ENCODE measurements at regions not wholly inside any gene's neighbourhood (a gene's known extent, or its start where the extent isn't known, plus 50 kb on each side); places are given as distances from the start of the nearest gene placed in this dataset.

DNA sequence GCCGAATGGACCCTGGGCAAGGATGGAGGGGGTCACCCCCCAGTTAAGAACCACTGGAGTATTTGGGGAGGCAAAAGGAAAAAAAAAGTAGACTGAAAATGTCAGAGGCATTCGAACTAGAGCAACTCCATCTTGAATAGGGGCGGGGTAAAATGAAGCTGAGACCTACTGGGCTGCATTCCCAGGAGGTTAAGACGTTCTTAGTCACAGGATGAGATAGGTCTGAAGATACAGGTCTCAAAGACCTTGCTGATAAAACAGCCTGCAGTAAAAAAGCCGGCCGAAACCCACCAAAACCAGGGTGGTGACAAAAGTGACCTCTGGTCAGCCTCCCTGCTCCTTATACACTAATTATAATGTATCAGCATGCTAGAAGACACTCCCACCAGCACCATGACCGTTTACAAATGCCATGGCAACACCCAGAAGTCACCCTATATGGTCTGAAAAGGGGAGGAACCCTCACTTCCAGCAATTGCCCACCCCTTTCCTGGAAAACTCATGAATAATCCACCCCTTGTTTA lies 70.4 kb upstream of the KCNG1 start:
- Histone ChIP-seq H3K27ac (ENCODE audit: low read depth, low read length) (no peak overlapping the region), H3K4me1 (ENCODE audit: control insufficient read depth, low read length) (peaks cover 23% of the 10 kb centered on the region), H3F3A (ENCODE audit: control insufficient read depth, insufficient read depth) (no peaks in the 10 kb centered on the region), H3K9me3 (ENCODE audit: control insufficient read depth, insufficient read depth, low read length) (no peaks in the 10 kb centered on the region), H3K27me3 (ENCODE audit: control insufficient read depth, low read length) (peaks cover 21% of the 10 kb centered on the region), H3K79me2 (ENCODE audit: control insufficient read depth, low read length) (no peaks in the 10 kb centered on the region), H3K4me3 (ENCODE audit: low read length) (no peak overlapping the region), H3K9me2 (replicated peaks; ENCODE audit: control insufficient read depth, low read length) (no peaks in the 10 kb centered on the region), H3K4me2 (ENCODE audit: low read length) (no peak overlapping the region), H4K20me1 (ENCODE audit: control insufficient read depth, insufficient read depth, low read depth, low read length) (no peaks in the 10 kb centered on the region), H3K36me3 (ENCODE audit: control insufficient read depth, low read length) (no peaks in the 10 kb centered on the region)
- TF ChIP-seq EZH2phosphoT487 (IDR thresholded peaks at IDR 0.05; ENCODE audit: borderline replicate concordance, low read length) = no peak
- TF ChIP-seq, protein P1, sequence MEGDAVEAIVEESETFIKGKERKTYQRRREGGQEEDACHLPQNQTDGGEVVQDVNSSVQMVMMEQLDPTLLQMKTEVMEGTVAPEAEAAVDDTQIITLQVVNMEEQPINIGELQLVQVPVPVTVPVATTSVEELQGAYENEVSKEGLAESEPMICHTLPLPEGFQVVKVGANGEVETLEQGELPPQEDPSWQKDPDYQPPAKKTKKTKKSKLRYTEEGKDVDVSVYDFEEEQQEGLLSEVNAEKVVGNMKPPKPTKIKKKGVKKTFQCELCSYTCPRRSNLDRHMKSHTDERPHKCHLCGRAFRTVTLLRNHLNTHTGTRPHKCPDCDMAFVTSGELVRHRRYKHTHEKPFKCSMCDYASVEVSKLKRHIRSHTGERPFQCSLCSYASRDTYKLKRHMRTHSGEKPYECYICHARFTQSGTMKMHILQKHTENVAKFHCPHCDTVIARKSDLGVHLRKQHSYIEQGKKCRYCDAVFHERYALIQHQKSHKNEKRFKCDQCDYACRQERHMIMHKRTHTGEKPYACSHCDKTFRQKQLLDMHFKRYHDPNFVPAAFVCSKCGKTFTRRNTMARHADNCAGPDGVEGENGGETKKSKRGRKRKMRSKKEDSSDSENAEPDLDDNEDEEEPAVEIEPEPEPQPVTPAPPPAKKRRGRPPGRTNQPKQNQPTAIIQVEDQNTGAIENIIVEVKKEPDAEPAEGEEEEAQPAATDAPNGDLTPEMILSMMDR (IDR thresholded peaks at IDR 0.05; ENCODE audit: low read depth, low read length, poor library complexity, severe bottlenecking) = no peak

DNA sequence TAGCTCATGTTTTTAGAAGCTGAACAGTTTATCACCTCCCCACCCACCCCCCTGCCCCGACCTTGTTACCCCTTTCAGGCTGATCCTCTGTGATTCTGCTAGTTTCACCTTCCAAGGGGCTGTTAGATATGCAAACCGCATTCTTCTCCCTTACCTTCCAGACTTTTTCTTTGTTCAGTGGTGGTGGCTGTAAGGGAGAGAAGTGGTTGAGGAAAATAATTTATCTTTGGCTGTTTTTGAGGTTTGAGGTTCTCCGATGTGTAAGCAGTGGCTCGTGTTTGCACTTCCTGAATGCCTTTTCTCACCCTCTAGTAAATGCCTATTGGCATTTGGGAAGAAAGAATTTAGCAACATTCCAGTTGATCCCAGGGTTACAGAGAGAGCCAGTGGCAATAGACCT lies 69.4 kb upstream of the KCNG1 start:
- Histone ChIP-seq H4K20me1 (ENCODE audit: control insufficient read depth, insufficient read depth, low read depth, low read length) (no peaks in the 10 kb centered on the region), H3K4me1 (ENCODE audit: control insufficient read depth, low read length) (peaks cover 13% of the 10 kb centered on the region), H3K36me3 (ENCODE audit: control insufficient read depth, low read length) (no peaks in the 10 kb centered on the region), H3F3A (ENCODE audit: control insufficient read depth, insufficient read depth) (no peaks in the 10 kb centered on the region), H3K4me3 (ENCODE audit: low read length) (no peak overlapping the region), H3K9me2 (replicated peaks; ENCODE audit: control insufficient read depth, low read length) (no peaks in the 10 kb centered on the region), H3K9me3 (ENCODE audit: control insufficient read depth, insufficient read depth, low read length) (no peaks in the 10 kb centered on the region), H3K27me3 (ENCODE audit: control insufficient read depth, low read length) (peaks cover 25% of the 10 kb centered on the region), H3K79me2 (ENCODE audit: control insufficient read depth, low read length) (no peaks in the 10 kb centered on the region), H3K27ac (ENCODE audit: low read depth, low read length) (no peak overlapping the region), H3K4me2 (ENCODE audit: low read length) (no peak overlapping the region)
- TF ChIP-seq, protein P1 (IDR thresholded peaks at IDR 0.05; ENCODE audit: low read depth, low read length, poor library complexity, severe bottlenecking) = no peak
- no peak for TF ChIP-seq EZH2phosphoT487 (IDR thresholded peaks at IDR 0.05; ENCODE audit: borderline replicate concordance, low read length)

DNA sequence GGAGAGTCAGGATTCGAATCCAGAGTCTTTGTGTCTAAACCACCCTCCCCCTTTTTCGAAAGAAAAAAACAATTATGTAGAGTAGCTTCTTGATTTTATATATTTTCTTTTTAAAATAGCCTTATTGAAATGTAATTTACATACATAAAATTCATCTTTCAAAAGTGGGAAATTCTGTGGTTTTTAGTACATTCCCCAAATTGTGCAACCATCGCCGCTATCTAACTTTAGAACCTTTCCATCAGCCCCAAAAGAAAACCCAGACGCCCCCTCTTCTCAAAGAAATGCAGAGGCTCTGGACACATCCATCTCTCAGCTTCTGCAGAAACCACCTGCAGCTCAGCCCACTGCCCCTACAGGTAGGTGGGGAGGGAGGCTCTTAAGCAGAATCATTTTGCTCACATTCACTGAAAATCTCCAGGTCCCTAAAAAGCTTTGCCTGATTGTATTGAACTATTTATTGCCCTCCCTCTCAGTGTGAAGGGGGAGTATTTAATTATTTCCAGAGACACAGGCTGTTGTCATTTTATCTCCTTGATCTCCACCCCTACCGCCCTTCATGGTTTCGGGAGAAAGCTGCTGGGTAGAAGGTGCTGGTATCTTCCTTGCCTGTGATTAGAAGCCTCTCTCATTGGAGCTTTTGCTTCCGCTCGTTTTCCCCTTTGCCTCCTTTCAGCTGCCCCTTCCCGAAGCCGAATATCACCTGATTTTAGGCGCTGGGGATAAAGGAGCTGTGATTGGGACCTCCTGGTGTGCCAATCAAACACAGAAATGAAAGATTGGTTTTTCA lies 68.7 kb upstream of the KCNG1 start:
- H3K79me2 ChIP-seq (ENCODE audit: control insufficient read depth, low read length) = no peaks in the 10 kb centered on the region
- no peaks in the 10 kb centered on the region for H3K9me3 ChIP-seq (ENCODE audit: control insufficient read depth, insufficient read depth, low read length)
- H3K4me2 ChIP-seq (ENCODE audit: low read length) = no peak overlapping the region; the same call in 1 of the 2 replicates
- peaks cover 12% of the 10 kb centered on the region for H3K4me1 ChIP-seq (ENCODE audit: control insufficient read depth, low read length)
- no peaks in the 10 kb centered on the region for H3K9me2 ChIP-seq (replicated peaks; ENCODE audit: control insufficient read depth, low read length)
- peaks cover 27% of the 10 kb centered on the region for H3K27me3 ChIP-seq (ENCODE audit: control insufficient read depth, low read length)
- no peak overlapping the region for H3K4me3 ChIP-seq (ENCODE audit: low read length)
- H3K27ac ChIP-seq (ENCODE audit: low read depth, low read length) = no peak overlapping the region
- no peaks in the 10 kb centered on the region for H3F3A ChIP-seq (ENCODE audit: control insufficient read depth, insufficient read depth)
- H3K36me3 ChIP-seq (ENCODE audit: control insufficient read depth, low read length) = no peaks in the 10 kb centered on the region
- H4K20me1 ChIP-seq (ENCODE audit: control insufficient read depth, insufficient read depth, low read depth, low read length) = no peaks in the 10 kb centered on the region
- TF ChIP-seq EZH2phosphoT487 (IDR thresholded peaks at IDR 0.05; ENCODE audit: borderline replicate concordance, low read length) = no peak
- TF ChIP-seq, protein P1 (IDR thresholded peaks at IDR 0.05; ENCODE audit: low read depth, low read length, poor library complexity, severe bottlenecking) = no peak

Data from DOHH2 (cell line).